ENCODE measurements at regions not wholly inside any gene's neighbourhood (a gene's known extent, or its start where the extent isn't known, plus 50 kb on each side); places are given as distances from the start of the nearest gene placed in this dataset.

DNA sequence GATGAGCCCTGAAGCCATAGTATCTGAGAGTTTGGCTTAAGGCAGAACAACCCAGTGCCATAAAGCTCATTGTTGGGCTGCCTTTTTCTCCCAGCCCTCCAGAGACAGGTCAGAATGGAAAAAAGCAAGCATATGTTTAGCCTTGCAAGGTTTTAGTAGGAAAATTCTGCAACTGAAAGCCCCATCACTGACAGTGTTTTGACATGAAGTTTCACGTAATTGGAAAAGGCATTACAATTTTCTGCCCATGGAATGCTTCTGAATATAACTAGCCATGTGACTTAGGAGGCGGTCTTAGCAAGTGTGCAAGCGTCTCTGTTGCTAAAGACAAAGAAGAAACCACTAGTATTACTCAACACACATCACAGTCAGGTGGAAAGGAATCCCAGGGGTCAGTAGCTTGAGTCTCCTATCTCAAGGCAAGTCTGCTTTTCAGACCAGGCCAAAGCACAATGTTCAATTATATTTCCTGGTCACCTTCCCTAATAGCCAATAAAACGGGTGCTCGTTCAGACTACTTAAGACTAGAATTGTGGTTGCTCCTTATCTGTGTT lies 117.6 kb downstream of the CARTPT start:
- TF ChIP-seq CTCF (conservative IDR thresholded peaks at IDR 0.05; ENCODE audit: low read depth, low read length) (no peak), EZH2 (IDR thresholded peaks at IDR 0.05; ENCODE audit: borderline replicate concordance, low read depth, low read length, poor library complexity, severe bottlenecking) (no peak)
